ENCODE measurements at regions not wholly inside any gene's neighbourhood (a gene's known extent, or its start where the extent isn't known, plus 50 kb on each side); places are given as distances from the start of the nearest gene placed in this dataset.

GRCh38 chr6:92593201-92593600, 826.2 kb downstream of the EPHA7 start:
- H3K27ac ChIP-seq (ENCODE audit: low read length): no peak overlapping the region
- no peaks in the 10 kb centered on the region for H3F3A ChIP-seq (ENCODE audit: low read length, unreplicated experiment)
- no peaks in the 10 kb centered on the region for H3K79me2 ChIP-seq (ENCODE audit: low read length)
- DNase-seq (no peak), ATAC-seq (no peak)
- H4K20me1 ChIP-seq (ENCODE audit: low read length): no peaks in the 10 kb centered on the region
- BruUV-seq (replicated peaks): no TSS peak
- TF ChIP-seq CTCF (conservative IDR thresholded peaks at IDR 0.05; ENCODE audit: low read depth, low read length) (no peak), EZH2phosphoT487 (IDR thresholded peaks at IDR 0.05; ENCODE audit: borderline replicate concordance, low read length) (no peak), EZH2 (IDR thresholded peaks at IDR 0.05; ENCODE audit: low read length, unreplicated experiment) (no peak)
- no peaks in the 10 kb centered on the region for H3K9me3 ChIP-seq (ENCODE audit: low read length)
- CTCF ChIA-PET: no interaction called here
- no peak overlapping the region for H2AFZ ChIP-seq (ENCODE audit: low read length)
- no peak overlapping the region for H3K4me3 ChIP-seq (ENCODE audit: low read length)
- 0 out of 2 replicates have a peak, but pooled peaks cover 2% of the 10 kb centered on the region for H3K4me1 ChIP-seq (ENCODE audit: insufficient read depth, low read length)
- intact Hi-C loops (cut with micrococcal nuclease): no loop called here
- H3K9ac ChIP-seq (ENCODE audit: low read length): no peak overlapping the region
- H3K27me3 ChIP-seq (ENCODE audit: low read length): no peaks in the 10 kb centered on the region
- no peaks in the 10 kb centered on the region for H3K9me2 ChIP-seq (replicated peaks; ENCODE audit: low read length)
- no peak overlapping the region for H3K4me2 ChIP-seq (ENCODE audit: low read length)
- H3K36me3 ChIP-seq (ENCODE audit: low read depth, low read length): no peaks in the 10 kb centered on the region
- POLR2A ChIA-PET (ENCODE audit: unreplicated experiment): no interaction called here

GRCh38 chr6:92589996-92590395, 829.4 kb downstream of the EPHA7 start:
- no peaks in the 10 kb centered on the region for H3K27me3 ChIP-seq (ENCODE audit: low read length)
- H3K4me2 ChIP-seq (ENCODE audit: low read length): no peak overlapping the region
- no peaks in the 10 kb centered on the region for H4K20me1 ChIP-seq (ENCODE audit: low read length)
- ATAC-seq (no peak), DNase-seq (peak; percentile 9)
- TF ChIP-seq CTCF (conservative IDR thresholded peaks at IDR 0.05; ENCODE audit: low read depth, low read length): no peak
- no peak for TF ChIP-seq EZH2 (IDR thresholded peaks at IDR 0.05; ENCODE audit: low read length, unreplicated experiment)
- TF ChIP-seq EZH2phosphoT487 (IDR thresholded peaks at IDR 0.05; ENCODE audit: borderline replicate concordance, low read length): no peak
- H2AFZ ChIP-seq (ENCODE audit: low read length): no peak overlapping the region
- POLR2A ChIA-PET (ENCODE audit: unreplicated experiment): no interaction called here
- intact Hi-C loops (cut with micrococcal nuclease): loop anchor here (10.0 kb wide), 1 partner anchor 185 kb away; no protein-coding TSS in a partner anchor
- H3K36me3 ChIP-seq (ENCODE audit: low read depth, low read length): no peaks in the 10 kb centered on the region
- no peaks in the 10 kb centered on the region for H3K9me3 ChIP-seq (ENCODE audit: low read length)
- H3K27ac ChIP-seq (ENCODE audit: low read length): no peak overlapping the region
- H3K9ac ChIP-seq (ENCODE audit: low read length): no peak overlapping the region
- no peaks in the 10 kb centered on the region for H3K79me2 ChIP-seq (ENCODE audit: low read length)
- H3K4me1 ChIP-seq (ENCODE audit: insufficient read depth, low read length): peaks cover 14% of the 10 kb centered on the region; the same call in 1 of the 2 replicates
- H3K9me2 ChIP-seq (replicated peaks; ENCODE audit: low read length): no peaks in the 10 kb centered on the region
- BruUV-seq (replicated peaks): no TSS peak
- no peaks in the 10 kb centered on the region for H3F3A ChIP-seq (ENCODE audit: low read length, unreplicated experiment)
- H3K4me3 ChIP-seq (ENCODE audit: low read length): no peak overlapping the region
- CTCF ChIA-PET: no interaction called here

GRCh38 chr6:92588148-92588547, 831.2 kb downstream of the EPHA7 start:
- no TSS peak for BruUV-seq (replicated peaks)
- Histone ChIP-seq H3K4me2 (ENCODE audit: low read length) (no peak overlapping the region), H3K4me1 (ENCODE audit: insufficient read depth, low read length) (peaks cover 14% of the 10 kb centered on the region; the same call in 1 of the 2 replicates), H3K36me3 (ENCODE audit: low read depth, low read length) (no peaks in the 10 kb centered on the region), H3F3A (ENCODE audit: low read length, unreplicated experiment) (no peaks in the 10 kb centered on the region), H3K9ac (ENCODE audit: low read length) (no peak overlapping the region), H3K27me3 (ENCODE audit: low read length) (no peaks in the 10 kb centered on the region), H3K9me3 (ENCODE audit: low read length) (no peaks in the 10 kb centered on the region), H3K9me2 (replicated peaks; ENCODE audit: low read length) (no peaks in the 10 kb centered on the region), H3K4me3 (ENCODE audit: low read length) (no peak overlapping the region), H3K79me2 (ENCODE audit: low read length) (no peaks in the 10 kb centered on the region), H2AFZ (ENCODE audit: low read length) (no peak overlapping the region), H4K20me1 (ENCODE audit: low read length) (no peaks in the 10 kb centered on the region), H3K27ac (ENCODE audit: low read length) (no peak overlapping the region)
- DNase-seq: peak; percentile 3
- ATAC-seq: no peak
- TF ChIP-seq EZH2phosphoT487 (IDR thresholded peaks at IDR 0.05; ENCODE audit: borderline replicate concordance, low read length) (no peak), EZH2 (IDR thresholded peaks at IDR 0.05; ENCODE audit: low read length, unreplicated experiment) (no peak), CTCF (conservative IDR thresholded peaks at IDR 0.05; ENCODE audit: low read depth, low read length) (no peak)
- CTCF ChIA-PET: no interaction called here
- intact Hi-C loops (cut with micrococcal nuclease): loop anchor here (10.0 kb wide), 1 partner anchor 187 kb away; no protein-coding TSS in a partner anchor
- POLR2A ChIA-PET (ENCODE audit: unreplicated experiment): interaction anchor here (0.7 kb wide), 1 partner anchor 102 kb away, joined by 3 read pairs; no protein-coding TSS in a partner anchor

All from PC-3 (cell line).